RWPE2 (cell line): ENCODE measurements at regions not wholly inside any gene's neighbourhood (a gene's known extent, or its start where the extent isn't known, plus 50 kb on each side); places are given as distances from the start of the nearest gene placed in this dataset.
A peak's percentile ranks its signal among the peaks of the same experiment; 100 is the strongest.

Experiments
- ATAC-seq: fragments of 200-7000 bp; cut with Tn5 transposase; 3 replicates; pipeline ENCODE4 v1.9.1; 2021; ENCODE audit warnings: low read depth
- DNase-seq: peaks from one replicate; pipeline ENCODE4 v3.0.0-alpha.2; 2020; ENCODE audit warnings: low spot score
- H3K27ac ChIP-seq: fragments of 450-650 bp; 2 replicates; pipeline ENCODE4 v1.5.1; 2017; ENCODE audit warnings: mild to moderate bottlenecking; ENCODE audit not compliant: poor library complexity, severe bottlenecking
- H3K27me3 ChIP-seq: fragments of 250-450 bp; sonication (Bioruptor Pico); 2 replicates; pipeline ENCODE4 v1.5.1; 2021; ENCODE audit warnings: mild to moderate bottlenecking, moderate library complexity; ENCODE audit not compliant: insufficient read depth, poor library complexity, severe bottlenecking
- H3K36me3 ChIP-seq: fragments of 250-450 bp; sonication (Bioruptor Pico); 2 replicates; pipeline ENCODE4 v1.5.1; 2020; ENCODE audit warnings: low read depth, mild to moderate bottlenecking, moderate library complexity
- H3K4me1 ChIP-seq: fragments of 250-450 bp; sonication (Bioruptor Pico); 2 replicates; pipeline ENCODE4 v1.5.1; 2021; ENCODE audit warnings: mild to moderate bottlenecking, moderate library complexity; ENCODE audit not compliant: insufficient read depth, poor library complexity, severe bottlenecking
- H3K4me3 ChIP-seq: fragments of 250-450 bp; sonication (Bioruptor Pico); 2 replicates; pipeline ENCODE4 v1.5.1; 2021; ENCODE audit warnings: mild to moderate bottlenecking, moderate library complexity; ENCODE audit not compliant: severe bottlenecking
- H3K9me3 ChIP-seq: fragments of 250-450 bp; sonication (Bioruptor Pico); 2 replicates; pipeline ENCODE4 v1.5.1; 2021; ENCODE audit warnings: mild to moderate bottlenecking, moderate library complexity; ENCODE audit not compliant: severe bottlenecking
- CTCF ChIP-seq: fragments of 450-650 bp; IDR thresholded peaks from one replicate; pipeline ENCODE4 v1.5.1; 2017; ENCODE audit warnings: mild to moderate bottlenecking, moderate library complexity; ENCODE audit not compliant: poor library complexity, severe bottlenecking

DNA sequence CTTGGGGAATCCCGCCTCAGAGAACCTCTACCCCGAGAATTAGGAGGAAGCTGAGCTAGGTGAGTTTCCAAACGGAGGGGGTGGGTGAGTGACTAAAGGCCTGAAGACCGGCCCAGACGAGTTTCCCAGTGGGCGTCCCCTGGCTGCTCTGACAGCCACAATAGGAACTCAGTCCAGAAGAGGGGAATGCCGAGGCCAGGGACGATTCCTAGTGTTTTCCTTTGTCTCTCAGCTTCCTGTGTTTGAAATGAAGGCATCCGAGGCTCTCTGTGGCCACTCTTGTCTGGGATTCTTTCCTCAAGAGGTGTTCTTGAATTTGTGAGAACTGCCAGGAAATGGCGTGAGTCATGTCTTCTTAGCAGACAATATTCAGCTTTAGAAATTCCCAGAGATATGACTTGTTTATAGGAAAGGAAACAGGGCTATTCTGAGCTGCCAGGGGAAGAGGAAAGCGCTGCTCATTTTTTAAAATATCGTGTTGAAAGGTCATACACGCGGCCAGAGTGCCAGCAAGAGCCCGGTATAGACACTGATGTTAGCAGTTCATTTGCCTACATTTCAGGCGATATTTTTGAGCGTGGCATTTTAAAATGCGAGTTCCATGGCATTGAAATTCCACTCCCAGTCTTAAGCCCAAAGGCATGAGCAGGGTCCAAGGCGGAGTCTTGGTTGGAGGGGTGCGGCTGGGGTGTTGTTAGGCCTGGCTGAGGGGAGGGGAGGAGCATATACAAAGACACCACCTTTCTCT lies 169.1 kb upstream of the KLF7 start:
- no peaks in the 10 kb centered on the region for H3K27me3 ChIP-seq
- peak overlapping the region; percentile 100 for H3K27ac ChIP-seq
- H3K4me1 ChIP-seq, result peaks cover 81% of the 10 kb centered on the region
- peak overlapping the region; percentile 1 for H3K4me3 ChIP-seq
- TF ChIP-seq CTCF, result no peak
- H3K36me3 ChIP-seq, result no peaks in the 10 kb centered on the region
- ATAC-seq, result peak; percentile 76
- DNase-seq, result peak; percentile 95
- H3K9me3 ChIP-seq, result no peaks in the 10 kb centered on the region

- H3K27ac ChIP-seq, result peak overlapping the region; percentile 100
- H3K4me3 ChIP-seq, result no peak overlapping the region
- no peaks in the 10 kb centered on the region for H3K36me3 ChIP-seq
- H3K4me1 ChIP-seq, result peaks cover 56% of the 10 kb centered on the region
- no peaks in the 10 kb centered on the region for H3K27me3 ChIP-seq
- ATAC-seq (peak; percentile 67), DNase-seq (peak; percentile 77)
- TF ChIP-seq CTCF, result no peak
- no peaks in the 10 kb centered on the region for H3K9me3 ChIP-seq
Observed at GRCh38 chr2:207337234-207338219, 171.8 kb upstream of the KLF7 start.

GRCh38 chr2:207338220-207338607 lies 172.5 kb upstream of the KLF7 start:
- Histone ChIP-seq H3K27me3 (no peaks in the 10 kb centered on the region), H3K36me3 (no peaks in the 10 kb centered on the region), H3K4me3 (no peak overlapping the region), H3K9me3 (no peaks in the 10 kb centered on the region), H3K27ac (peak overlapping the region; percentile 100), H3K4me1 (peaks cover 49% of the 10 kb centered on the region)
- ATAC-seq (no peak), DNase-seq (no peak)
- TF ChIP-seq CTCF, result no peak

DNA sequence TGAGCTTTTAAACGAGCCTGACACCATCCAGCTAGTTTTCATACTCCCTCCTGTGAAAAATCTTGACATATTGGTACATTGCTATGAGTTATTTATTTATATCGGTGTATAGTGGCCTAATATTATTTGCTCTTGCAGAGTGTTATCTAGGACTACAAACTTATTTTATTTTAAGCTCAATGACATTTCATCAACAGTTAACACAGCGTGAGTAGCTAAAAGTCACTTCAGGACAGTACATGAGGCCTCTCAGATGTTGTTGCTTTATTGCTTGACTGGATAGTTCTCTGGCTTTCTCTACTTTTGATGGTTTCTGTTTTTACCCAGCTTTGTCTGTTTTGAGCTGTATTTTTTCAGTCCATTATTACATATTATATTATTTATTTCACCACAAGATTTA lies 172.9 kb upstream of the KLF7 start:
- Histone ChIP-seq H3K27ac (peak overlapping the region; percentile 100), H3K36me3 (no peaks in the 10 kb centered on the region), H3K4me1 (peaks cover 45% of the 10 kb centered on the region), H3K9me3 (no peaks in the 10 kb centered on the region), H3K27me3 (no peaks in the 10 kb centered on the region), H3K4me3 (no peak overlapping the region)
- ATAC-seq (no peak), DNase-seq (no peak)
- no peak for TF ChIP-seq CTCF
